OCI-M2 (cell line): ENCODE measurements at regions not wholly inside any gene's neighbourhood (a gene's known extent, or its start where the extent isn't known, plus 50 kb on each side); places are given as distances from the start of the nearest gene placed in this dataset.

Experiments used
- DNase-seq: peaks from one replicate; lab custom pipeline; 2025; ENCODE audit not compliant: unreplicated experiment; lab: John Stamatoyannopoulos, UW

DNA sequence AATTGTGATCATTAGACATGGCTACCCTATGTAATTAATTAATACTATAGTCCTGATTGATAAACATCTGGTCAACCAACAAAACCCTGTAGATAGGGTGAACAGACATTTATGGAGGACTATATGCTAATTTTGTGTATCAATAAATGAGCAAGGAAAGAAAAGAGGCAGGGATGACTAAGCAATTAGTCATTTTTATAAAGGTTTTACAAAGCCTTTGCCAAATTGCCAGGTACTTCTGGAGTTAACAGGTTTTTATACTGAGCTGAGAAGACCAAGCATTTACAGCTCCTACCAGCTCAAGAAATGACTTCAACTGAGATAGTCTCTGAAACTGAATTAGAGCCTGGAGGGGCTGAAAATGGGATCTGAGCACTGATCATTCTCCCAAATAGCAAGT, 186.8 kb upstream of the PRR20A start:
- DNase-seq = no peak

DNA sequence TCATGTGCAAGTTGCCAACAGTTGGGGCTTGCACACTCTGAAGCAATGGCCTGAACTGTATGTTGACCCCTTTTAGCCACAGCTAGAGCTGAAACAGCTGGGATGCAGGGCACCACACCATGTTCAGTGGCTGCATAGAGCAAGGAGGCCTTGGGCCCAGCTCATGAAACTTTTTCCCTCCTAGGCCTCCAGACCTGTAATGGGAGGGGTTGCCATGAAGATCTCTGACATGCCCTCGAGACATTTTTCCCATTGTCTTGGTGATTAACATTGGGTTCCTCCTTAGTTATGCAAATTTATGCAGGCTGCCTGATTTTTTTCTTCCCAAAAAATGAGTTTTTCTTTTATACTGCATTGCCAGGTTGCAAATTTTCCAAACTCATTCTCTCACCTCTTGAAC, 165.1 kb upstream of the PRR20A start:
- DNase-seq = no peak

- DNase-seq = no peak
Observed at GRCh38 chr13:56980856-56981255, 159.9 kb upstream of the PRR20A start.

GRCh38 chr13:56986121-56986520, 154.6 kb upstream of the PRR20A start:
- DNase-seq = no peak

DNA sequence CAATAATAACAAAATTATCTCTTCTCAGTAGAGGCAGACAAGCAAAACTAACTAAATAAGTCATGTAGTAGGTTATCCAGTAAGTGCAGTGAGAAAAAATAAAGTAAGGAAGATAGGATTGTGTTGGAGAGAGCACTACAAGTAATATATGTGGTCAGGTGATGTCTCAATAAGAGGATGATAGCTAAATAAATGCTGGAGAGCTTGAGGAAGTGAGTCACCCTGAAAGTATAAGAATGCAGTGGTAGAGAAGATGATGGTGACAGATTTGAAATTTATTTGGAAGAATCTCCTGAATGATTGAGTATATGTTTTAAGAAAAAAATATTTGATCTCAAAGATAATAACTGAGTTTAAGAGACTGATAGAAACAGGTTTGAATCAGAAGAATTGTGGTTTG, 152.2 kb upstream of the PRR20A start:
- no peak for DNase-seq

DNA sequence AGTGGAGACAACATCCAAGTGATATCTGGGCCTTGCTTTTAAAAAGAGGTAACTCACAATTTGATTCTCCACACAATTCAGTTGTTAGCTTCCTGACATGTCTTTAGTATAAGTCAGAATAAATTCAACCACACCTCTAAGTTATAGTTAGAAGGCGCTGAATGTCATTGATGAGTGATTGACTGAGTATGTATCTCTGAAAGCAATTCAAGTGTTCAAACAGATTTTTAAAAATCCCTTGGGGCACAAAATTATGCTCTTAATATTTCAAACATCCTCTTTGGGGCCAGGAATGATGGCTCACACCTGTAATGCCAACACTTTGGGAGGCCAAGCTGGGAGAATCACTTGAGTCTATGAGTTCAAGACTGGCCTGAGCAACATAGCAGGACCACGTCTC, 137.0 kb upstream of the PRR20A start:
- no peak for DNase-seq

DNA sequence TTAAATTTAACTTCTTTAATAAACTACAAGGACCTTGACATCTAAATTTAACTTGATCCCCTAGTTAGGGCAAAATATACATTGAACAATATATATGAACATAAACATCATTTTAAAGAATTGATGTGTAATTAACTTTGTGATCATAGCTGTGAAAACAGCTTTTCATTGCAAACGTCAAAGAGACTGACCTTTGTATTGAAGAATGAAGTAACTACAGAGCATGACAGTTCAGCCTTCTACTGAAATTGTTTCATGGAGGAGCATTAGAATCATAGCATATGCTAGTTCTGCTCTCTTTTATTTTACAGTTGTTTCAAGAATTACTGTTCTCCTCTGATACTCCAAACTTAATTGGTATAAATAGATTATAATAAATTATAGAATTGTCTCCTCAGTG, 123.4 kb upstream of the PRR20A start:
- DNase-seq = no peak

GRCh38 chr13:57018915-57019314, 121.8 kb upstream of the PRR20A start:
- no peak for DNase-seq

- no peak for DNase-seq
Observed at GRCh38 chr13:57030671-57031070, 110.0 kb upstream of the PRR20A start.

GRCh38 chr13:57036290-57036689, 104.4 kb upstream of the PRR20A start:
- DNase-seq = no peak

GRCh38 chr13:57044910-57045309, 95.8 kb upstream of the PRR20A start:
- DNase-seq = no peak

DNA sequence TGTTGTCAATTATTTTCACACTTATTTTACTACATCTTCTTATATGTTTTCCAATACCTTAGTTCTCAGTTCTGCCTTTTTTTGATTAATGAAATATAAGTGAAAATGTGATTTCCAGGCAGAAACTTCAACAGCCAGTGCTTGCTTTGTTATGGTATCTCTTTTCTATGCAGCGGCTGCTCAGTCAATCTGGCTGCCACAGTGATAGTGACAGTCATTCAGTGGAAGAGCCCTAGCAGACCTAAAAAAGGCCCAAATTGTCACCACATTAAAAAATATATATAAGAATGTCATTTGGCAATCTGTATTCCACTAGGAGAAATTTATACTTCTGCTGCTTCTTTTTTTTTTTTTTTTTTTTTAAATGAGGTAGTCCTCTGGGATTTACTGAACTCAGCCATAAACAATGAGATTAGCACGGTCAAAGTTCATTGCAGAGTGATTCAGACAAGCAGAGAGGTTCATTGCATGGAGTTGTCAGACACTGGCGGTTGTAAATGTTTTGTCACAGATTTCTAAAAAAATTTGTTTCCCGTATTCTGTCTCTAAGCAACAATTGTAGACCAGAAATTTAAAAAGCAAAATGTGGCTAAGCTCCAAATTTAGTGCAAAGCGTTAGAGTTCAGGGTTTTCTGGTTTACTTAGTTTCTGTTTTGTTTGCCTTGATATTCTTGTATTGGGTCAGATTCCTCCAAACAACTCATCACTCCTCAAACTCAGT, 94.7 kb upstream of the PRR20A start:
- no peak for DNase-seq

GRCh38 chr13:57056601-57057180, 84.0 kb upstream of the PRR20A start:
- no peak for DNase-seq

DNA sequence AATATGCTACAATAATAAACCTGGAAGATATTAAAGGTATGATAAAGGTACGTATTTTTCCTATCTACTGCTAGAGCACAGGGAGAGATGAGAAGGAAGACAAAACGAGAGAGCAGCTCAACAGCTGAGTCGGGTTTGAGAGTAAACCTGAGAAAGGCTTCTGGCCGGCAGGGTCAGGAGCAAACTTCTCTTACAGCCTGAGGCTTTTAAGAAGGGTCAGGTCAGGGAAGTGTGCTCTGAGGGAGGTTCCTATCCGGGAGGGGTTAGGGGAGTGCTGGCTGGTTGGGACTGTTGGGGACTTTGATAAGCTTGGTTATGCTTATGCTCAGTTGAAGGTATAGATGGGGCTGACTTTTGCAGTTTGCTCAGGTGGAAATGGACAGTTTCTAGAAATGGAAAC, 77.7 kb upstream of the PRR20A start:
- no peak for DNase-seq

DNA sequence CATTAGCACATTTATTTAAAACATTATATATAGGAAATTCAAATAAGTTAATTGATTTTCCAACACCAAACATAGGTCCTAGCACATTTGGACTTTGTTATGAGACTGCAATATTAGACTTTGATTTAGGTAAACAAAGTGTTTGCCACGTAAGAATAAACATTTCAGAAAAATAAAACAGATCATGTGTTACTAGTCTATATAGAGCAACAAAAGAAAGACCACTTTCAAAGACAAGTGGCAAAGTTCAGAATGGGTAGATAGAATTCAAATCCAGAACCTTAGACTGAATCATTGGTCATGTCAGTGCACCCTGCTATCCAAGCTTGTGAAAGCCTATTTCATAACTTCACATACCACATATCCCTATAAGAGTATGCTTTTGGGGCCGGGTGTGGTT, 66.7 kb upstream of the PRR20A start:
- no peak for DNase-seq

DNA sequence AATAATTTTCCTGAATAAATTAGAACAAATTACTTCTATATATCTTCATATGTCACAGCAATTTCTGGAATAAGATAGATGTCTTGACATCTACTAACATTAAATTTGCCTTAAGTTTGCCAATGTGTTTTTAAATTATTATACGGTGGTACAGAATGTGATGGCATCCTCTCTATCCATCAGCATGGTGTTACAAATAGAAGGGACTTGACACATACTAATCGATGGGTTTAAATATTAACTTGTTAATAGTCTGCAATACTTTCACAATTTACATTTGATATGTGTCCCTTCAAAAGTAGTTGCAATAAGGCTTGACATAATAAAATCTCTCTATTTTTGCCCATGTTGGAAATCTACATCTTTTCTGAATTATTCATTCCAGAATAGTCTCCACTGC, 65.1 kb upstream of the PRR20A start:
- no peak for DNase-seq

- DNase-seq = no peak
Observed at GRCh38 chr13:57087006-57087405, 53.7 kb upstream of the PRR20A start.
